CD4-positive, alpha-beta T cell treated with Interleukin-4 for 4 hours (primary cell): ENCODE measurements at regions not wholly inside any gene's neighbourhood (a gene's known extent, or its start where the extent isn't known, plus 50 kb on each side); places are given as distances from the start of the nearest gene placed in this dataset.
"Not testable (repeated sequence)": the region's sequence is repeated elsewhere in the genome, so short reads cannot be mapped to it uniquely, and the experiment has no call there.

Source experiments
- DNase-seq: peaks from one replicate; pipeline ENCODE4 v3.0.0-alpha.2; 2020

DNA sequence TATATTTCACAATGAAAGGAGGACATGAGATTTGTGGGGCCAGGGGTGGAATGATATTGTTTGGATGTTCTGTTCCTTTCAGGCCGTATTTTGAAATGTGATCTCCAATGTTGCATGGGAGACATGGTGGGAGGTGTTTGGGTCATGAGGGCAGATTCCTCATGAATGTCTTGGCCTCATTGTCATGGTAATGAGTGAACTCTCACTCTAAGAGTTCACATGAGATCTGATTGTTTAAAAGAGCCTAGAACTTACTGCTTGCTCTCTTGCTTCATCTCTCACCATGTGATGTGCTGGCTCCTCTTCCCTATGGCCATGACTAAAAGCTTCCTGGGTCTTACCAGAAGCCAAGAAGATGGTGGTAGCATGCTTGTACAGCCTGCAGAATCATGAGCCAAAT lies 1183.0 kb downstream of the TECRL start:
- DNase-seq: no peak

DNA sequence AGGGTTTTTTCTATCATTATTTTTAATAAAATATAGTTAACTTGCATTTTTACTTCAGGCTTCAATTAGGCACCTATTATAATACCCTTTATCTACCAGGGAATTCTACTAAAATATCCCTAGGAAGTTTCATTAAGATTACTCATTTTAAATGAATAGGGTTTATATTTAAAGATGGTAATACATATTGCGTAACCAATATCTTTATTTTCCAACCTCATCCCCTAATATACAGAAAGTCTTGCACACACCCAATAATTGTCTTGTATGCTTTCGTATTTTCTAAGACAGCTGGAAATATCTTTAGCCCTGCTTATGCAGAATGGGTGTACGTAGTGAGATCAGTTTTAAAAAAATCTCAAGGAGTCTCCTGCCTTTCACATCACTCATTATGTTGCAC lies 1186.8 kb downstream of the TECRL start:
- DNase-seq: no peak

DNA sequence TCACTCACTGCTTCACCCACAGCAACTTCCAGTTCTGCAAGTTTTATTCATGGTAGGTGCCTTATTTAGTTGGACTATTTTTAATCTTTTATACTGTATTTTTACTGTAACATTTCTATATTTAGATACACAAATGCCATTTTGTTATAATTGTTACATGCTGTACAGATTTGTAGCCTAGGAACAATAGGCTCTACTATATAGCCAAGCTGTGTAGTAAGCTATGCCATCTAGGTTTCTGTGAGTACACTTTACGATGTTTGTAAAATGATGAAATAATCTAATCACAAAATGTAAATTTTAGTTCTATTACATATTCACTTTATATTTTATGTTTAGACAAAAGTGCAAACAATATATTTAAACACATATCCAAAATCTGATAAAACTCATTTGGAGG lies 1187.8 kb downstream of the TECRL start:
- DNase-seq: no peak

DNA sequence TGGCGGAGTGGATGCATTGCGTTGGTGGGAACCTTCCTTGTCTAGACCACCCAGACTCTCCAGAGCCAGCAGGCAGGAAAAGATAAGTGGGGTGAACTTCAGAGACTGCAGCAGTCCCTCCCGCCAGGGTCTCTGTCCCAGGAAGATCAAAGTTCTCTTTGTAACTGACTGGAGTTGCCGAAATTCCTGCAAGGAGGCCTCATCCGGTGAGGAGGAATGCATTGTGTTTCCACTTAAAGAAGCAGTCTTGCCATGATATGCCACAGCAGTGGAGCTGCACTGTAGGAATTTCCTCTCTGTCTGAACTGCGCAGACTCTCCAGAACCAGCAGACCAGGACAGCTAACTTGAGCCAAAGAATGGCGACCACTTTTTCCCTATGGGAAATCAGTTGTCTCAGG lies 1190.4 kb downstream of the TECRL start:
- DNase-seq: no peak

DNA sequence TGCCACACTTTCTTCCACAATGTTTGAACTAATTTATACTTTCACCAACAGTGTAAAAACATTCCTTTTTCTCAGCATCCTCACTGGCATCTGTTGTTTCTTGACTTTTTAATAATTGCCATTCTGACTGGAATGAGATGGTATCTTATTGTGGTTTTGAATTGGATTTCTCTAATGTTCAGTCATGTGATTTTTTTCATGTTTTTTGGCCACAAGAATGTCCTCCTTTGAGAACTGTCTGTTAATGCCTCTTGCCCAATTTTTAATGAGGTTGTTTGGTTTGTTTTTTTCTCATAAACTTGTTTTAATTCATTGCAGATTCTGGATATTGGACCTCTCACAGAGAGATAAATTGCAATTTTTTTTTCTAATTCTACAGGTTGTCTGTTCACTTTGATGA lies 1195.2 kb downstream of the TECRL start:
- no peak for DNase-seq

DNA sequence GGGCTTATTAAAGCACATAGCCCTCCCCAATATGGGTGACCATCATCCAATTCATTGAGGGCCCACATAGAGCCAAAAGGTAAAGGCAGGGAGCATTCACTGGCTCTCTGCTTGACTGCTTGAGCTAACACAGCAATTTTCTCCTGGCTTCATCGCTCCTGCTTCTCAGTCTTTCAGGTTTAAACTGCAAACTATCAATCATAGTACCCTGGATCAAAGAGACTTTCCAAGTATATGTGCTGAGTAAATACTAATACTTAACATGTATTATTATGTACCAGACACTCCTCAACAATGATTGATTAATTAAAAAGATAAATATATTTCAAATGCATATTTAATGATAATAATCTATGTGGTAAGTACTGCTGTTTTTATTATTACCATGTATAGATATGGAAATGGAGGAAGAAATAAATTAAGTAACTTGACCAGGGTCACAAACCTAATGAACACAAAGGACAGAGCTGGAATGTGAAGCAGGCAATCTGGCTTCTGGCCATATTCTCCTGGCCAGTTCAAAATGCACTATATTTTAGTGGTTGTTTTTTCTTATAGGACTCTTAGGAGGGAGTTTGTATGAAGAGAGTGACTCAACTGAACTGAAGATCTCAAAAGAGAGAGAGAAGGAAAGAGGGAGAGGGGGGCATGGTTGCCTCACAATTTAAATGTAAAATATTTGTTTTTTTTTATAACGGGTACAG lies 1197.3 kb downstream of the TECRL start:
- no peak for DNase-seq

DNA sequence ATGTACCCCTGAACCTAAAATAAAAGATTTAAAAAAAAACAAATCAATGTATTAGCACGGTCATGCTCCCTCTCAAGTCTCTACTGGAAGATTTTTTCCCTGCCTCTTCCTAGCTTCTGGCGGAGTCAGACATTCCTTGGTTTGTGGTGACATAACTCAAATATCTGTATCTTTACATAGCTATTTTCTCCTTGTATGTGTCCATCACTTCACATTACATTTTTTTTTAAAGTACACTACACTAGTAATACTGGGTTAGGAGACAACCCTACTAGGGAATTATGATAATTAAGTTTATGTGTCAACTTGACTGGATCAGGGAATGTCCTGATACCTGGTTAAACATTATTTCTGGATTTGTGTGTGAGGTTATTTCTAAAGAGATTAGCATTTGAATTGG lies 1197.9 kb downstream of the TECRL start:
- no peak for DNase-seq

DNA sequence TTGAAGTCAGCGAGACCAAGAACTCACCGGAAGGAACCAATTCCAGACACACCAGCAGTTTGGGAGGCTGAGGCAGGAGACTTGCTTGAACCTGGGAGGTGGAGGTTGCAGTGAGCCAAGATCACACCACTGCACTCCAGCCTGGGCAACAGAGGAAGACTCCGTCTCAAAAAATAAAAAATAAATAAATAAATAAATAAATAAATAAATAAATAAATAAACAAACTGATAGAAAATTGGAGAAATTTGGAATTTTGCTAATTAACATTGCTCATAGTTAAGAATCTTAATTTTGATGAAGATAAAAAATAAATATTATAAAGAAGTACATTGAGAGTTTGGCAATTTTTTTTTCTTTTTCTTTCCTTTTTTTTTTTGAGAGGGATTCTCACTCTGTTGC lies 1216.2 kb downstream of the TECRL start:
- DNase-seq: not testable (repeated sequence)

DNA sequence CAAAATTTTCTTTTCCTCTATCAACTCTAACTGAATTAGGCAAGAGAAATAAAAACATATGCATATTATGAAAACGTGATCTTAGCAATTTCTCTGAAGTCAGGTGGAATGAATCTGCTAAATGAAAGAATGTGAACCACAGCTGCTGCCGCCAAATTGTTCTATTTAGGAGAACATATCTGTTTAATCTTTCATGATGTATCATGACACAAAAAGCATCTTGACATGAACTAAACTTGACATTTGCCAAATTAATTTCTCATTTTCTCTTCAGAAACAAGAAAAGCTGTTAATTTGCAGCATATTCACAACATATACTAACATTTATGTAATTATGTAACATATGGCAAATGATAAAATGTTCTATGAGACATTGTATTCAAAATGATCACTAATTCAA lies 1237.9 kb downstream of the TECRL start:
- no peak for DNase-seq

DNA sequence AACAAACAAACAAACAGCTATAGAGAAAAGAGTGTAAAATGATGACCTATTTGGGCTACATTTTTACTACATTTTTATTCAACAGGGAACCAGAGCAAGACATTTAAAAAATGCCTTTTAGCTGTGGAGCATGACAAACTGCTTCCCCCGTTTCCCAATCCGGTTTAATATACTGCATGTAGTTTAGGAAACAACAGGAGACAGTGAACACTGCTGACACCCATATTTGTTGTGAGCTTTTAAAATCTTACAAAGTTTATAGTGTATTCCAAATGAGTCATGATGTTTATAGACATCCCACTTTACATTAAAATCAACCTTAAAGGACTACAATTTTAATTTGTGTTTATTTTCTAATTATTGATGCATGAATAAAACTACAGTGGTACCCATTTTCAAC lies 1238.3 kb downstream of the TECRL start:
- DNase-seq: no peak

DNA sequence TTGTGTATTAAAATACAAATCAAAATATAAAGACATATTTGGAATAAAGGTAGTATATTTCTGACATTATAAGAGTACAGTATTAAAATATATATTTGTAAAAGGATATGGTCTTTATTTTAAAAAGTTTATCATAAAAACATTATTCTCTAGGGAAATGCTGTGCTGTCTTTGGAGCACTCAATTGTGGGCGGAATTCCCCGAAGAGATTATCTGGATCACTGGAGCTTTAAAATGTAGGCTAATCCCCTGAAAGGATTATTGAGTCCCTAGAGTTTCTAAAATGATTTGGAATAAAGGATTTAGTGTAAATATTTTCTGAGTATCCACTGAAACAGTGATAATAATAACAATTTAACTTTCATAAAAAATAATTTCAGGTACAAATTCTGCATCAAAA lies 1239.4 kb downstream of the TECRL start:
- no peak for DNase-seq

DNA sequence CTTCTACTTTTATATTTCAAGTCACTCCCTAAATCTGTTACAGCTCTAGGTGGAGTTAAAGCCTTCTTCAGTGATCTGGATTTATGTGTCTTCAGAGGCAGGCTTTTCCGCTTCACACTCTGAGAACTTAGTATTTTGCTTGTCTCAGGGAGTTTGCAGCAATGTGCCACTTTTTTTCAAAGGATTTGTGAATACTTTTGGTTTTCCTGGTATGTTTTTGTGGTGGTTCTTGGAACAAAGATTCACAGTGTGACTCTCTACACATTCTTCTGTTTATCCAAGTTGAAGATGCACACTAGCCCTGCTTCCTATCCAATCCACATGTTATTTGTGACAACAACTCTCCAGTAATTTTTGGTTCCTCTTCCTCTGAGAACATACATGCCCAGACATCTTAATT lies 1253.7 kb downstream of the TECRL start:
- no peak for DNase-seq

DNA sequence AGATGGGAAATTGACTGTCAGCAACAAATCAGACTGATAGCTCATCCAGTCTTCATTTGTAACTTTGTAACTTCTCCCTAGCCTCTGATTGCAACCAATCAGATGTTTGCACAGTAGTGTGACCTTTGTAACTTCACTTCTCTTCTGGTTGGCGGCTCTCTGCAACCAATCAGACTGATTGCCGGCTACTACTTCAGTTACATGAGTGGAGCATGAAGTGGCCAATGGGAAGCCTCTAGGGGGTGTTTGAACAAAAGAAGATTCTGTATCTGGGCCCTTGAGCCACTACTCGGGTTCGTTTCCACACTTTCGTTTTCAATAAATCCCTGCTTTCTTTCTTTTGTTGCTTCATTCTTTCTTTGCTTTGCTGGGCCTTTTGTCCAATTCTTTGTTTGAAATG lies 1285.8 kb downstream of the TECRL start:
- no peak for DNase-seq

DNA sequence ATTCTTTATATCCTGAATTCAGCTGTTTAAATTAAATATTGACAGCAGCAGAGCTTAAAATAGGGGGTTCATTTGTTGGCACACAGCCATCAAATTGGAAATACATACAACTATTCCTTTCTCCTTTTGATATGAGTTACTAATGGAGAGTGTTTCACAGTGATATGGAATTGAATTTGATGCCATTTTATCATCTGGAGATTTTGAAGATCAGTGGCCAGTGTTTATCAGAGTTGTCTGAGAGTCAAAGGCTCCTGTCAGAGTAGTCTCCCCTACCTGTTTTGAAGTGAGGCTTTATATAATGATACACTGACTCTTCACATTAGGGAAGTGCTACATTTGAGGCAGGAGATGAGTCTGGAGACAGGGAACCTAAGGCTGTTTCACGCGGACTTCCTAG lies 1286.3 kb downstream of the TECRL start:
- DNase-seq: no peak

DNA sequence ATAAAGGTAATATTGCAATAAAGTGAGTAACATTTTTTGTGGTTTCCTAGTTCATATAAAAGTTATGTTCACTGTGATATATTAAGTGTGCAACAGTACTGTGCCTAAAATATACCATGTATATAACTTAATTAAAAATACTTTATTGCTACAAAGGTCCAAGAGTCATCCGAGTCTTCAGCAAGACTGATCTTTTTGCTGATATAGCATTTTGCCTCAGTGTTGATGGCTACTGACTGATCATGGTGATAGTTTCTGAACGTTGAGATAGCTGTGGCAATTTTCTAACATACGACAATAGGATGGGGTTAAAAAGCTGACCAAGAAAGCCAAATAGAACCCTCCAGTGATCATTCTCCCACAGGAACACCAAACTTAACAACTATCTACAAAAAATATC lies 1302.7 kb downstream of the TECRL start:
- DNase-seq: no peak

DNA sequence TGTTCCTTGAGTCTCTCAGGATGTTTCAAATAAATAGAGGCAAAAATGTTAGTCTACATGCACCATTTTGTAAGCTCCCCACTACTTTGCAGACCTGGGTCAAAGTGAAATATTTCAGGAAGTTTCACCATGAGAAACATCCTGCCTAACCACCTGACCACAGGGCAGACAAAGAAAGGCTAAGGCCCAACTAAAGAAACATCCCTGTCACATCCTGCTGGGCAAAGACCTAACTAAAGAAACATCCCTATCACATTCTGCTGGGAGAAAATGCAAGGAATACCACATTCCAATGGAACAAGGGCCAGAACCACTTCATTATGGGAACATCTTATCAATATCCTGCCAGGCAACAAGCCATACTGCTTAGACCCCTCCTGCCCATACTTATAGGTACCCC lies 1303.4 kb downstream of the TECRL start:
- DNase-seq: no peak

DNA sequence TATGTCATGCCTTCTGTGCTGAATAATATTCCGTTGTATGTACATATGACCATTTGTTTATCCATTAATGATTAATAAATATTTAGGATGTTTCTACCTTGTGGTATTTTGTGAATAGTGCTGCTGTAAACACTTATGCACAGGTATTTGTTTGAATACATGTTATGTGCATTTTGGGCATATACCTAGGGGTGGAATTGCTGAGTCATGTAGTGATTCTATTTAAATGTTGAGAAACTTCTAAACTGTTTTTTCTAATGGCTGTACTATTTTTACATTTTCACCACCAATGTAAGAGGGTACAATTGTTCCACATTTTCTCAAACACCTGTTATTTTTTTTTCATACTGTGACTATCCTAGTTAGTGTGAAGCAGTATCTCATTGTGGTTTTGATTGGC lies 1318.6 kb downstream of the TECRL start:
- no peak for DNase-seq

DNA sequence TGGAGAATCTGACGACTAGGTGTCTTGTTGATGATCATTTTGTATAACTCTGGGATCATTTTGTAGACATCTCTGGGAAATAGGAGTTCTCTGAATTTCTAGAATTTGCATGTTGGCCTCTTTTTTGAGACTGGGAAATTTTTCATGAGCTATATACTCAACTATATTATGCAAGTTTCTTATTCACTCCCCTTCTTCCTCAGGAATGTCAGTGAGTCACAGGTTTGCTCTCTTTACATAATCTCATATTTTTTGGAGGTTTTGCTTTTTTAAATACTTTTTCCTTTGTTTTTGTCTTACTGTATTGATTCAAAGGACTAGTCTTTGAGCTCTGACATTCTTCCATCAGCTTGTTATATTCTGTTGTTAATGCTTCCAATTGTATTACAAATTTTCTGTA lies 1324.2 kb downstream of the TECRL start:
- DNase-seq: no peak

DNA sequence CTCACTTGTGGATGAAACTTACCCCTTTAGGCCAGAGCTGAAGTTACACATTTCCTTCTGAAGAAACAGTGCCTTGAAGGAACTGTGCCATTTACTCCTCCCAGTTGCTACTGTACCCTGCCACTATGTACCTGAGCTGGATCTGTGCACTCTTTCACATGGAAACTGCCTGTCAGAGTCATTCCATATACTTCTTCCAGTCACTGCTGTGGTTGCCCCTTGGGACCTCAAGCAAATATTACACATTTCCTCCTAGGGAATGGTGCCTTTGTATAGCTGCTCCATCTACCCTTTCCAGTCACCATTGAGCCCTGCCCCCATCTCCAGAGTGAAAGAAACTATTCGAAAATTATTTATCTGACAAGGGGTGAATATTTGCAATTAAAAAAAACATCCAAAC lies 1328.3 kb downstream of the TECRL start:
- no peak for DNase-seq

DNA sequence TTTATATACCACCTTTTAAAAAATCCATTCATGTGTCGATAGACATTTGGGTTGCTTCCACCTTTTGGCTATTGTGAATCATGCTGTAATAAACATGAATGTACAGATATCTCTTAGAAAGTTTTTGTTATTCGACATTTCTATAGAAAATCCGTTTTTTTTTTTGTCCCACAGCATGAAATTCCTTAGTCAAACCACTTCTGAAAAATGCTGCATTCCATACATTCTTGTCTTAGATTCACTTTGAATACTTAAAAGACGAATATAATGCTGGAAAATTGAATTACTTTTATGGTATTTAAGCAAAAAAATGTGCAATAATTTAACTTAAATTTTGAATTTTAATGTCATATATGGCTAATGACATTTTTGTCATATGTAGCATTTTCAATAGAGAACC lies 1345.5 kb downstream of the TECRL start:
- DNase-seq: no peak

DNA sequence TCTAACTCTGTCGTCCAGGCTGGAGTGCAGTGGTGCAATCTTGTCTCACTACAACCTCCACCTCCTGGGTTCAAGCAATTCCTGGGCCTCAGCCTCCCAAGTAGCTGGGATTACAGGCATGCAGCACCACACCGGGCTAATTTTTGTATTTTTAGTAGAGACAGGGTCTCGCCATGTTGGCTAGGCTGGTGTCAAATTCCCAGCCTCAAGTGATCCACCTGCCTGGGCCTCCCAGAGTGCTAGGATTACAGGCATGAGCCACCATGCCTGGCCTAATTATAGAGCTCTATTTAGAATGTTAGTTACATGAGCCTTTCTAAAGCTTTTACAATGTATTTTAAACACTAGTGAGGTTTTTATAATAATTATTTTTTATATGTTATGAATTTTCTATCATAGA lies 1346.4 kb downstream of the TECRL start:
- DNase-seq: not testable (repeated sequence)

DNA sequence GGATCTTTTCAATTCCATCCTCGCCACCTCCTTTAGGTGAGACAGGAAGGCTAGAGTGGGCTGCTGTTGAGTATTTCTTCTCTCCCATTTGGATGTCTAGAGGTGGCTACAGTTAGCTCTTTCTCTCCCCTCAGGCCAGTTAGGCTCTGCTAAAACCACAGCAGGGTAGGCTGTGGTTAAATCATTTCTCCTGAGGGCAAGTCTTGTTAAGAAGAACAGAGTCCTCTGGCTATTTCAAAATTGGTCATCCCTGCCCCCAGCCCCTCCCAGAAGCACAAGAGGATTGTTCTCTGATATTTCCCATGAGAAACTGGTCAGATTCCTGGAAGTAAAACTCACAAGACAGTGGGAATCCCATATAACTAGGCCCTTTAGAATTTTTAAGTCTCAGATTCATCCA lies 1359.5 kb downstream of the TECRL start:
- DNase-seq: no peak

DNA sequence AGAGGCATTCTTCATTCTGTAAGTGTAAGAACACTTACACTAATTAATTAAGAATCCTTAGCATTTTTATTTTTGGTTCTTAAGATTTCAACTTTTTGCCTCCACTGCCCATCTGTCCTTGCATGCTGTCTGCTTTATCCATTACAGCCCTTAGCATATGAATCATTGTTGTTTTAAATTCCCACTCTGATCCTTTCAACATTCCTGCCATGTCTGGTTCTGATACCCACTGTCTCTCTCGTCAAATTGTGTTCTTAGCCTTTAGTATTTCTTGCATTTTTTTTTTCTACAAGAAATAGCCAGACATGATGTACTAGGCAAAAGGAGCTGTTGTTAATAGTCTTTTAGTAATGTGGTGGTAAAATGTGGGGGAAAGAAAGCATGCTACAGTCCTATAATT lies 1360.0 kb downstream of the TECRL start:
- no peak for DNase-seq

DNA sequence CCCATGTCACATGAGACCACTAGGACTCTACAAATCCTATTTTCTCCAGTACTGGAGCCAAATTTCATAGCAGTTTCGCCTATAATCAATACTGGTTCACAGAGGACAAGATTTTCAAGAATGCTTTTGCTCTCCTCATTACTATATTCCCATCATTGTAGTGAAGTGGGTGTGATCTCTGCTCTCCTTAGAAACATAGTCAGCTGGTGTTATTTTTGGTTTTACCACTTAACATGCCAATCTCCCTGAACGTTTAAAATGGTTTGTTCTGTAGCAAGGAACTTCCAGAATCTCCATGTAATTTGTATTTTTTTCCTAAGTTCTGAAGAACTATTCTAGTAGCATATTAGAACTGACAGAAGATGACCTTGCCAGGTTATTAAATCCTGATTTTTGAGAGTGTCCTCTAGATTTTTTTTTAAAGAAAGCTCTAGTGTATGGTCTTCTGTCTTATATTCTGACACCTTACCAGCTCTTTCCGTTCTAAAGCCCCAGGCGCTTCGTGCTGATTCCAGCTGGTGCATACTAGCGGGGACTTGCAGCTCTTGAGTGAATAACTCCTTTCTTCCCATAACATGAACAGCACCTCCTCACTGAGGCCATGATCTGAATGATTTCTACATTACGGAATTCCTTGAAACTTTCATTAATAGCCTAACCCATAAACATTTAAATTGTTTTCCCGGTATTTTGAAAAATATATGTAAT lies 1372.9 kb downstream of the TECRL start:
- no peak for DNase-seq

DNA sequence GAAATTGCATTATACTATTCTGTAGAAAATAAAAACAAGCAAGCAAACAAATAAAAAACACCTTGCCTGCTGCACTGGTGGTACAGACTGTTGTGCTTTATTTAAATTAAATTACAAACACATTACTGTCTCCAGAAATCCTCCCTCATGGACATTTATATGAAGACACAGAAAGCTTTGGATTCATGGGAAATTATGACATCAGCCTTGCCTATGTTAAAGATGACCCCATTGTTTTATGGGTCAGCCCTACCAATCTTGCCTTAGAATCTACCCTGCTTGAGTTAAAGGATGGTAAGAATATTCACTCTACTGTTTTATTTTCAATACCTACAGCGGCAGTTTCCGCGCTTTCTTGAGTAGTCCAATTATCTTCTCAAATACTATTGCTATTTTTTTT lies 1379.9 kb downstream of the TECRL start:
- no peak for DNase-seq
